GM12878 (cell line): ENCODE measurements at regions not wholly inside any gene's neighbourhood (a gene's known extent, or its start where the extent isn't known, plus 50 kb on each side); places are given as distances from the start of the nearest gene placed in this dataset.

Experiments
- ATAC-seq: fragments of 200-7000 bp; cut with Tn5 transposase; 3 replicates; pipeline ENCODE4 v1.9.1; 2020; ENCODE audit warnings: mild to moderate bottlenecking, moderate library complexity
- BruUV-seq: library from RNA; stranded (reverse); fragments of 400-500 nt; replicated peaks from 2 replicates; lab custom pipeline; 2021; lab: Mats Ljungman, UMichigan
- CTCF ChIA-PET: fragments of 300-600 bp; sonication (Branson Sonifier 250); formaldehyde crosslinking; extraction: SDS; loops from one replicate; lab custom pipeline; 2021; ENCODE audit warnings: inconsistent platforms; lab: Yijun Ruan, JAX
- POLR2A ChIA-PET: fragments of 350-600 bp; formaldehyde crosslinking; extraction: SDS; loops from one replicate; lab custom pipeline; 2021; ENCODE audit warnings: inconsistent platforms; lab: Charles Lee
- RAD21 ChIA-PET: fragments of 300-600 bp; sonication (Branson Sonifier 250); formaldehyde crosslinking; loops from one replicate; lab custom pipeline; 2023; ENCODE audit warnings: antibody characterized with exemption; ENCODE audit not compliant: unreplicated experiment; lab: Charles Lee
- SMC1A ChIA-PET: fragments of 300-600 bp; sonication (Branson Sonifier 250); formaldehyde crosslinking; loops from one replicate; lab custom pipeline; 2023; ENCODE audit not compliant: unreplicated experiment, uncharacterized antibody; lab: Charles Lee
- DNase-seq: peaks from one replicate; pipeline ENCODE4 v3.0.0-alpha.2; 2011; ENCODE audit warnings: low read depth, low spot score
- FAIRE-seq: peaks from 3 replicates; lab custom pipeline; 2011; peaks lifted over from hg19 to GRCh38; lab: Jason Lieb, UNC
- H2AFZ ChIP-seq: 2 replicates; pipeline ENCODE4 v1.6.0; 2011; ENCODE audit warnings: low read depth, low read length, control low read depth; ENCODE audit not compliant: control insufficient read depth
- H3K27ac ChIP-seq: 2 replicates; pipeline ENCODE4 v1.5.1; 2011; ENCODE audit warnings: control low read depth; ENCODE audit not compliant: control insufficient read depth, insufficient read depth
- H3K27me3 ChIP-seq, 2 experiments: replicated peaks in 1 of 2; 2 replicates each; pipeline versions ENCODE4 v1.6.0 to v1.6.1; 2011; ENCODE audit warnings: low read length in 1 of 2; ENCODE audit not compliant: control insufficient read depth in 2 of 2, insufficient read depth in 2 of 2
- H3K36me3 ChIP-seq, 2 experiments: 2 replicates each; pipeline ENCODE4 v1.5.1; 2011; ENCODE audit warnings: low read length in 1 of 2; ENCODE audit not compliant: control insufficient read depth in 2 of 2, insufficient read depth in 2 of 2
- H3K4me1 ChIP-seq: 2 replicates; pipeline ENCODE4 v1.6.1; 2011; ENCODE audit warnings: mild to moderate bottlenecking, low read length, moderate library complexity, mixed read lengths; ENCODE audit not compliant: control insufficient read depth, insufficient read depth
- H3K4me2 ChIP-seq: 2 replicates; pipeline ENCODE4 v1.6.0; 2011; ENCODE audit warnings: control low read depth; ENCODE audit not compliant: control insufficient read depth, insufficient read depth
- H3K4me3 ChIP-seq: fragments of 200-600 bp; sonication (generic); 2 replicates; pipeline ENCODE4 v1.5.1; 2016
- H3K79me2 ChIP-seq: 2 replicates; pipeline ENCODE4 v1.6.0; 2011; ENCODE audit warnings: low read length; ENCODE audit not compliant: control insufficient read depth, insufficient read depth
- H3K9ac ChIP-seq: 2 replicates; pipeline ENCODE4 v1.8.0; 2011; ENCODE audit warnings: low read length, control low read depth, mixed read lengths; ENCODE audit not compliant: control insufficient read depth, insufficient read depth
- H3K9me3 ChIP-seq: replicated peaks from 3 replicates; pipeline ENCODE4 v1.5.1; 2011; ENCODE audit warnings: mild to moderate bottlenecking, low read length; ENCODE audit not compliant: control insufficient read depth, insufficient read depth
- H4K20me1 ChIP-seq: 2 replicates; pipeline ENCODE4 v1.6.0; 2011; ENCODE audit not compliant: control insufficient read depth, insufficient read depth
- ATF7 ChIP-seq: fragments of 450-650 bp; IDR thresholded peaks from 2 replicates; pipeline ENCODE4 v1.6.1; 2016; ENCODE audit warnings: low read depth, mild to moderate bottlenecking
- BRCA1 ChIP-seq: IDR thresholded peaks from 2 replicates; pipeline ENCODE4 v1.6.1; 2011; ENCODE audit warnings: low read depth, low read length, improper control_type of control experiment
- CBFB ChIP-seq: IDR thresholded peaks from 2 replicates; pipeline ENCODE4 v1.6.1; 2016; ENCODE audit warnings: antibody characterized with exemption, low read depth
- EGR1 ChIP-seq, 2 experiments: IDR thresholded peaks; 1 replicate in 1 of 2; 2 replicates in 1 of 2; pipeline ENCODE4 v1.6.1; 2011 to 2012; ENCODE audit warnings: low read depth in 2 of 2, low read length in 2 of 2, borderline replicate concordance in 1 of 2, mild to moderate bottlenecking in 1 of 2, moderate library complexity in 1 of 2
- GABPA ChIP-seq: IDR thresholded peaks from 2 replicates; pipeline ENCODE4 v1.6.1; 2014; ENCODE audit warnings: antibody characterized with exemption, low read depth, mild to moderate bottlenecking, inconsistent platforms
- HDGF ChIP-seq: fragments of 450-650 bp; IDR thresholded peaks from 2 replicates; pipeline ENCODE4 v1.6.1; 2016; ENCODE audit warnings: antibody characterized with exemption
- MLLT1 ChIP-seq: fragments of 450-650 bp; IDR thresholded peaks from 2 replicates; pipeline ENCODE4 v1.6.1; 2016; ENCODE audit warnings: mild to moderate bottlenecking
- MTA3 ChIP-seq: IDR thresholded peaks from 2 replicates; pipeline ENCODE4 v1.6.1; 2012; ENCODE audit warnings: low read length, inconsistent platforms, borderline replicate concordance
- MYC ChIP-seq: IDR thresholded peaks from 2 replicates; pipeline ENCODE4 v1.6.1; 2011; ENCODE audit warnings: mild to moderate bottlenecking, low read length, moderate library complexity, inconsistent platforms; ENCODE audit not compliant: insufficient read depth, insufficient replicate concordance, insufficient read length, severe bottlenecking
- NKRF ChIP-seq: fragments of 450-650 bp; conservative IDR thresholded peaks from 2 replicates; pipeline ENCODE4 v1.6.1; 2017; ENCODE audit warnings: mild to moderate bottlenecking, moderate library complexity
- NR2C1 ChIP-seq: fragments of 450-650 bp; IDR thresholded peaks from 2 replicates; pipeline ENCODE4 v1.6.1; 2017; ENCODE audit warnings: antibody characterized with exemption, mild to moderate bottlenecking, moderate library complexity
- POLR2A ChIP-seq: IDR thresholded peaks from 2 replicates; pipeline ENCODE4 v1.6.1; 2011; ENCODE audit warnings: low read depth, mild to moderate bottlenecking, low read length
- RB1 ChIP-seq: fragments of 450-650 bp; formaldehyde crosslinking; IDR thresholded peaks from 2 replicates; pipeline ENCODE4 v1.6.1; 2017; ENCODE audit warnings: mild to moderate bottlenecking, borderline replicate concordance
- SUPT20H ChIP-seq: IDR thresholded peaks from 2 replicates; pipeline ENCODE4 v1.6.1; 2011; ENCODE audit warnings: low read depth, mild to moderate bottlenecking, low read length, moderate library complexity, borderline replicate concordance; ENCODE audit not compliant: control insufficient read depth
- YY1 ChIP-seq: IDR thresholded peaks from 2 replicates; pipeline ENCODE4 v1.6.1; 2011; ENCODE audit warnings: low read depth, mild to moderate bottlenecking, low read length
- ZBTB11 ChIP-seq: fragments of 450-650 bp; formaldehyde crosslinking; IDR thresholded peaks from 2 replicates; pipeline ENCODE4 v1.5.0; 2022; ENCODE audit warnings: mild to moderate bottlenecking, missing genetic modification characterization
- ZNF274 ChIP-seq: IDR thresholded peaks from one replicate; pipeline ENCODE4 v1.8.0; 2011; ENCODE audit not compliant: insufficient read length, insufficient read depth
- WGBS: methylation state at CpG from one replicate; pipeline ENCODE4 v1.1.6; 2016; ENCODE audit warnings: low lambda C conversion rate; ENCODE audit not compliant: insufficient replicate concordance, insufficient coverage; ENCODE audit errors: missing lambda C conversion rate; 5-methylcytosine and 5-hydroxymethylcytosine counted together
- in situ Hi-C: fragments of 300-500 bp; cut with MboI; formaldehyde crosslinking; loops from 9 replicates; pipeline ENCODE4 v1.14.3; 2018; ENCODE audit warnings: mixed read lengths
- intact Hi-C: fragments of 100-400 bp; cut with micrococcal nuclease; formaldehyde crosslinking; loops from one replicate; pipeline ENCODE4 v1.14.2; 2022; ENCODE audit not compliant: unreplicated experiment

GRCh38 chr12:94704452-94705306, 54.3 kb upstream of the TMCC3 start (continued):
- no peak for TF ChIP-seq ZNF274
- no peak for TF ChIP-seq EGR1 (IDR thresholded peaks at IDR 0.05; ENCODE audit: borderline replicate concordance in 1 of 2, low read depth in 2 of 2, low read length in 2 of 2)
- TF ChIP-seq MLLT1, result no peak
- TF ChIP-seq ATF7, result no peak
- TF ChIP-seq CBFB, result no peak

GRCh38 chr12:94702696-94703095, 52.3 kb upstream of the TMCC3 start:
- peaks cover 9% of the 10 kb centered on the region for H3K4me1 ChIP-seq
- ChIA-PET SMC1A (interaction anchor here (0.9 to 1.5 kb wide), 2 partner anchors 12 to 20 kb away, joined by 3 read pairs; no protein-coding TSS in a partner anchor), CTCF (interaction anchor here (0.9 kb wide), 1 partner anchor 12 kb away, joined by 3 read pairs; no protein-coding TSS in a partner anchor), POLR2A (no interaction called here), RAD21 (no interaction called here)
- in situ Hi-C loops (no loop called here), intact Hi-C loops (no loop called here)
- BruUV-seq, result no TSS peak
- no peak overlapping the region for H3K27ac ChIP-seq
- 0 out of 4 replicates have a peak, but pooled peaks cover 0 to 7% of the 10 kb centered on the region in 2 experiments for H3K36me3 ChIP-seq
- no peaks in the 10 kb centered on the region for H4K20me1 ChIP-seq
- FAIRE-seq (no peak), DNase-seq (no peak), ATAC-seq (no peak)
- 75% methylated on average over 4 of the region's 4 CpGs for WGBS
- H3K27me3 ChIP-seq, result no peaks in the 10 kb centered on the region
- H3K4me3 ChIP-seq, result no peak overlapping the region
- H3K9me3 ChIP-seq, result no peaks in the 10 kb centered on the region; the same call in 2 of the 3 replicates
- no peak overlapping the region for H2AFZ ChIP-seq
- H3K9ac ChIP-seq, result no peak overlapping the region
- H3K4me2 ChIP-seq, result no peak overlapping the region
- peaks cover 16% of the 10 kb centered on the region for H3K79me2 ChIP-seq
- TF ChIP-seq RB1, result no peak
- no peak for TF ChIP-seq GABPA
- no peak for TF ChIP-seq YY1
- no peak for TF ChIP-seq NKRF
- no peak for TF ChIP-seq POLR2A
- no peak for TF ChIP-seq ZBTB11 (CRISPR knock-in tag)
- TF ChIP-seq BRCA1, result no peak
- TF ChIP-seq NR2C1, result no peak
- TF ChIP-seq MYC, result no peak
- no peak for TF ChIP-seq HDGF
- no peak for TF ChIP-seq MTA3
- no peak for TF ChIP-seq SUPT20H
